HG03159 (cell line): ENCODE measurements at regions not wholly inside any gene's neighbourhood (a gene's known extent, or its start where the extent isn't known, plus 50 kb on each side); places are given as distances from the start of the nearest gene placed in this dataset.

Experiments
- ATAC-seq: cut with Tn5 transposase; IDR thresholded peaks from one replicate; pipeline ENCODE4 v1.9.1; 2021; ENCODE audit warnings: mild to moderate bottlenecking, moderate library complexity; ENCODE audit not compliant: unreplicated experiment

DNA sequence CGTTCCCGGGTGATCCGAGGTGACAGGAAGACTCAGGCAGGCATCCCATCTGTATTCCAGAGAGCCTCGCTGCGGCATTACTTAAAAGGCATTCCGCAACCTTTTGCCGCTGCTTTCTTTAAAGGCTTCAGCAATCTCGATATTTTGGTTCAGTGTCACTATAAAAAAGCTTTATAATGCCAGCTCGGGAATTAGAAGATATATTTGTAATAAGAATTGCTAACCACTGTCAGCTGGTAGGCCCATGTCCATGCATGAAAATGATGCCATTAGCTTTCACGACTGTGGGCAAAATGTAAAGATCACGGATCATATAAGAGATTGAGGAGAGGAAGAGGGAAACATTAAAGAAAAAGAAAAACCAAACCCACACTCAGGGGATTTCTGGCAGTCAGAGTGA is 578.6 kb upstream of the CDH5 start:
- no peak for ATAC-seq

DNA sequence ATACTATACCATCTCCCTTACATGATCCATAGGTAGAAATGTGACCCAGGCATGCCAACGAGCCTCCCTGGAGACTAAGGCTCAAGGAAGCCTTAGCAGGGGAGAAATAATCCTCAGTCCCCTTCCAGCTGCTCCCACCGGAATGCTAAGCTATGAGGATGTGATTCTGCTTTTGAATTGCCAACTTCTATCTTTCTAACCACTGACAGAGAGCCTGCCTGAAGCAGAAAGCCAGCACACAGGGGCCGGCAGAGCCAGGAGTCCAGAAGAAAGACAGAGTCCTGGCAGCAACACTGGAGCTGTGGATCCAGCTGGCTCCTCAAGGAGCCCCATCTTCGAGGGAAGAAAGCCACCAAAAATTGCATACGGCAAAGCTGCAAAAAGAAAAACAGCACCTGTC is 579.6 kb upstream of the CDH5 start:
- no peak for ATAC-seq

GRCh38 chr16:65783709-65784474 is 582.6 kb upstream of the CDH5 start:
- ATAC-seq: no peak

DNA sequence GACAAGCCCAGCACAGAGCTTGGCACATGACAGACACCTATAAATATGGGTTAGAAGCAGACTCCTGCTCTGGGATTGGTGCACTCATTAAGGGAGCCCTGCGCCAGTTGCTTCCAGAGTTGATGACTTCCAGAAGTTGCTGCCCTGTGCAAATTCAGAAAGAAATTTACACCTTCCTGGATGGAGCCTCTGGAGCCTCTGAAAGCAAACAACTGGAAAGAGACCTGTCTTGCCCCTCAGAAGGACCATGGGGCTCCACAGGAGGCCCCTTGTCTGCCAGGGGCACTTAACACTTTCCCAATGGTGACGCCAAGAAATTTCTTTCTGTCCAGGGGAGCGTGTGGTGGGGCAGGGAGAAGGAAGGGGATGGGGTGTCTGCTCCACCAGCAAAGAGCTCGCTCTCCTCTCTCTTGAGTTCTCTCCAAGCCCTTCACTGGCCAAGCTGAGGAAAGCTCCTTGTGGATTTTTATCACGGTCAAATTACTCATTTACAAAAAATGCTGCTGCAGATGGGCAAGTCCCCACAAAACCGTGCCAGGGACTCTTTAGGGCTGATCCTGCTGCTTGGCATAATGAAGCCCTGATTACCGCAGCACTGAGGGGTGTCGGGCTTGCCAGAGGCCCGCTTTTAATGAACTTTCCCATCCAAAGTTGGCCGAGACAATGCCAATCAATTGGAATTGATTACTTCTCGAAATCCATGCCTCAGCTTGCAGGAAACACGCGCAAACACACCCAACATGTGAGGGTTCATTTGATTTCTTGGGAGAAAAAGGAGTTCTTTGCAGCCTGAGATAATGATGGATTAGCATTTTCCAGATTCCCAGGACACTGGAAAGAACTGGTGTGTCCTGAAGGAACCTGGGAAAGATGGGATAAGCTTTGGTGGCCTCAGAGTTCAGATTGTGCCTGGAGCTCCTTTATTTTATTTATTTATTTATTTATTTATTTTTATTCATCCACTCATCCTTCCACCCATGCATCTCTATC is 583.6 kb upstream of the CDH5 start:
- no peak for ATAC-seq

GRCh38 chr16:65781855-65782254 is 584.6 kb upstream of the CDH5 start:
- ATAC-seq: no peak

GRCh38 chr16:65781363-65781762 is 585.1 kb upstream of the CDH5 start:
- no peak for ATAC-seq

- no peak for ATAC-seq
These were observed 587.3 kb upstream of the CDH5 start for GRCh38 chr16:65779201-65779600.

- ATAC-seq: no peak
These were observed 589.8 kb upstream of the CDH5 start for GRCh38 chr16:65776639-65777183.

GRCh38 chr16:65775829-65776228 is 590.7 kb upstream of the CDH5 start:
- no peak for ATAC-seq

DNA sequence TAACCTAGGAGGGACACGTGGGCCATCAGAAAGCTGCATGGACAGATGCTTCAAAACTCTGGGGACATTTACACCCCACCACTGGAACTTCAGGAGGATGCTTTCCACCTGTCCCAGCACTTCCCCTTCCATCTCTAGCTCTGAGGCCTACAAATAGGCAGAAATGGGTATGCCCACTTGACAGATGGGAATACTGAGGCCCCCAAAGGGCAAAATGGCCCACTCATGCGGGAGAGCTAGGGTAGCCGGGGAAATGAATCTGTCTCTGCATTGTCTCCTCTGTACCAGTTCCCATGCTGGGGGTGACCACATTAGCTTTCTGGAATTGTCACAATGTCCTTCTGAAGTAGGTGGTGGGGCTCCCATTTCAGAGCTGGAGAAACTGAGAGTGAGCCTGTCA is 592.1 kb upstream of the CDH5 start:
- no peak for ATAC-seq

DNA sequence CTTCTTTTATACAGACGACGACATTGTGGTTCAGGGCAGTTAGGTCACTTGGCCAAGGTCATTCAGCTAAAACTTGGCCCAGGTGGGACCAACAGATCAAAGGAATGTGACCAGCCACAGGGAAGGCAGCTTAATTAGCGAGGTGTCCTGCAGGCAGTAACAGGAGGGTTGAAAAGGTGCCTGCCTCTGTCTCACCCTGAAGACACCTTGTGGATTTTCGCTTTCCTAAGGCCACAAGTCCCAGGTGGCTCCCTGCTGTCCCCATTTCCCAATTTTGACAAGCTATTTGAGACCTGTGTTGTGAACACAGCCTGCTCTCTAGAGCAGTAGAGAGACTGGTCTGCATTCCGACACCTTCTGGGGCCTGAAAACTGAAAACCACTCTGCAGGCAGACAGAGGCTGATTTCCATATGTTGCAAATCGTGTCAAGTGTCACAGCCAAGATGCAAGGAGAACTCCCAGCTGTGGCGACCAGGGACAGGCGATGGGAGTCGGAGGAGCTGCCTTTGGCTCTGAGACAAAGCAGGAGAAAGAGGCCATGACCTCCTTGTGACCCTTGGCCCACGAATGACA is 593.1 kb upstream of the CDH5 start:
- no peak for ATAC-seq

GRCh38 chr16:65772134-65772732 is 594.3 kb upstream of the CDH5 start:
- no peak for ATAC-seq

- no peak for ATAC-seq
These were observed 594.8 kb upstream of the CDH5 start for GRCh38 chr16:65771707-65772106.

GRCh38 chr16:65770752-65771151 is 595.7 kb upstream of the CDH5 start:
- ATAC-seq: no peak

DNA sequence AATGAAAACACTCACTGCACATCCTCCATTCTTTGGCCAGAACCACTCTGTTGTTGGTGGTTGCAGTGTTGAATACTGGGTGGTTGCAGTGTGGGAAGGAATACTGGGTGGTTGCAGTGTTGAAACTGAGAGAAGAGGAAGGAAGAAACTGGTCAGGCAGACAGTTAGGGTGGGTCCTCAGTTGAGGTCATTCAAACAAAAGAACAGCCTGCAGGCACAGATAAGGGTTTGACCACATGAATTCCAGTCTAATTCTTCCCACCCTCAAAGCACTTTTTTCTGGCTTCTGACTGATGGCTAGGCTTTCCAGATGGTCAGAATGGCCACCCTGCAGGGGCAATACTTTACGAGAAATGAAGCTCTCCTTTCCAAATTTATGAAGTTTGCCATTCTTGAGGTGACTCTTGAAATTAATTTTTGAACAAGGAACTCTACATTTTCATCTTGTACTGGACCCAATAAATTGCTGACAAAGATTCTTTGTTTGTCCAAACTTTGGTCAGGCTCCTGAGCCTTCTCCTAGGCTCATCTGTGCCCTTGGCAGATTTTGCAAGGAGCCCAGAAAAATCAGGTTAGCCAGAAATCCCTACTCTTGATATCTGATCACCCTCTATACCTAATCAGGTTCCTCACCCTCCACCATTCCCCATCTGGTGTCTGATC is 596.6 kb upstream of the CDH5 start:
- no peak for ATAC-seq

DNA sequence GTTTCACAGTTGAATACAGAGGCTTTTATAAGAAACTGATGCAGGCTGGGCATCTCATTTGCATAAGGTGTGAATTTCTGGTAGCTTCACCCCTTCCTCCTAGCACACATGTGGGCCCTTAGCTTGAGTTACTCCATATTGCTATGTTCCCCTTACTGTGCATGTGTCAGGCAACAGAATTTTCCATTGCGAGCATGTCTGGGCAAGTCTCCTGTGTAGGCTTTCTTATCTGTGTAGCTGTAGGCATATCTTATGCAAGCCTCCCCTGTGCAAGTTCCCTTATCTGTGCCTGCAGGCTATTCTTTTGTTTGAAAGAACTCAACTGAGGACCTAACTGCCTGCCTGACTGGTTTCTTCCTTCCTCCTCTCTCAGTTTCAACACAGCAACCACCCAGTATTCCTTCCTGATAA is 597.4 kb upstream of the CDH5 start:
- ATAC-seq: no peak

GRCh38 chr16:65767125-65767524 is 599.4 kb upstream of the CDH5 start:
- no peak for ATAC-seq

GRCh38 chr16:65763640-65764305 is 602.7 kb upstream of the CDH5 start:
- no peak for ATAC-seq

GRCh38 chr16:65760874-65761273 is 605.6 kb upstream of the CDH5 start:
- ATAC-seq: no peak

DNA sequence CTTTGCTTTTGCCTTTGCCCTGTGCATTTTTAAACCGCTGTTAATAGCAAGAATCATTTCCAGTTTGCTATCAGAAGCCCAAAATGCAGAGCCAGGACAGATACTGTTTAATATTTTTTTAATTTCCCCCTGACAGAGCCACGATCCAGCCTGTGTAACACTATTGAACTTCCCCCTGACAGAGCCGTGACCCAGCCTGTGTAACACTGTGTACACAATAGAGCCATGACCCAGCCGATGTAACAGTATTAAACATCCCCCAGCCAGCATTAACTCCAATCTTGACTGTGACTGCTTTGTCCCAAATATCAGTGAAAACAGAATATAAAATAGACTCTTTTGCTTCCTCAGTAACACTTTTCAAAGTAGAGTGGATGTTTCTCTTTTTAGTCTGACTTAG is 607.9 kb upstream of the CDH5 start:
- ATAC-seq: no peak
